ENCODE measurements at regions not wholly inside any gene's neighbourhood (a gene's known extent, or its start where the extent isn't known, plus 50 kb on each side); places are given as distances from the start of the nearest gene placed in this dataset.
A peak's percentile ranks its signal among the peaks of the same experiment; 100 is the strongest.
"Not testable (repeated sequence)": the region's sequence is repeated elsewhere in the genome, so short reads cannot be mapped to it uniquely, and the experiment has no call there.

GRCh38 chr9:90070056-90070455, 465.2 kb downstream of the GADD45G start:
- Mint-ChIP-seq H3K36me3 (ENCODE audit: unreplicated experiment) (no peaks in the 10 kb centered on the region), H3K4me1 (ENCODE audit: unreplicated experiment) (no peaks in the 10 kb centered on the region), H3K27me3 (ENCODE audit: unreplicated experiment) (peaks cover 13% of the 10 kb centered on the region), H3K4me3 (ENCODE audit: unreplicated experiment) (no peak overlapping the region), H3K9me3 (ENCODE audit: unreplicated experiment) (no peaks in the 10 kb centered on the region), H3K27ac (ENCODE audit: unreplicated experiment) (no peak overlapping the region)
- no peak for TF ChIP-seq CTCF (IDR thresholded peaks at IDR 0.05)
- no peak for DNase-seq (ENCODE audit: extremely low spot score, unreplicated experiment)

GRCh38 chr9:90070469-90070868, 465.7 kb downstream of the GADD45G start:
- no peak for TF ChIP-seq CTCF (IDR thresholded peaks at IDR 0.05)
- Mint-ChIP-seq H3K9me3 (ENCODE audit: unreplicated experiment) (no peaks in the 10 kb centered on the region), H3K36me3 (ENCODE audit: unreplicated experiment) (no peaks in the 10 kb centered on the region), H3K4me3 (ENCODE audit: unreplicated experiment) (no peak overlapping the region), H3K4me1 (ENCODE audit: unreplicated experiment) (no peaks in the 10 kb centered on the region), H3K27ac (ENCODE audit: unreplicated experiment) (no peak overlapping the region), H3K27me3 (ENCODE audit: unreplicated experiment) (peaks cover 14% of the 10 kb centered on the region)
- DNase-seq (ENCODE audit: extremely low spot score, unreplicated experiment): no peak

- DNase-seq (ENCODE audit: extremely low spot score, unreplicated experiment): no peak
- no peaks in the 10 kb centered on the region for H3K9me3 Mint-ChIP-seq (ENCODE audit: unreplicated experiment)
- peaks cover 20% of the 10 kb centered on the region for H3K27me3 Mint-ChIP-seq (ENCODE audit: unreplicated experiment)
- no peak for TF ChIP-seq CTCF (IDR thresholded peaks at IDR 0.05)
- H3K4me1 Mint-ChIP-seq (ENCODE audit: unreplicated experiment): no peaks in the 10 kb centered on the region
- H3K36me3 Mint-ChIP-seq (ENCODE audit: unreplicated experiment): no peaks in the 10 kb centered on the region
- no peak overlapping the region for H3K27ac Mint-ChIP-seq (ENCODE audit: unreplicated experiment)
- no peak overlapping the region for H3K4me3 Mint-ChIP-seq (ENCODE audit: unreplicated experiment)
Observed at GRCh38 chr9:90070931-90071660, 466.3 kb downstream of the GADD45G start.

GRCh38 chr9:90073186-90073945, 468.6 kb downstream of the GADD45G start:
- peaks cover 26% of the 10 kb centered on the region for H3K27me3 Mint-ChIP-seq (ENCODE audit: unreplicated experiment)
- no peaks in the 10 kb centered on the region for H3K36me3 Mint-ChIP-seq (ENCODE audit: unreplicated experiment)
- no peaks in the 10 kb centered on the region for H3K9me3 Mint-ChIP-seq (ENCODE audit: unreplicated experiment)
- no peak overlapping the region for H3K4me3 Mint-ChIP-seq (ENCODE audit: unreplicated experiment)
- no peak overlapping the region for H3K27ac Mint-ChIP-seq (ENCODE audit: unreplicated experiment)
- H3K4me1 Mint-ChIP-seq (ENCODE audit: unreplicated experiment): no peaks in the 10 kb centered on the region
- TF ChIP-seq CTCF (IDR thresholded peaks at IDR 0.05): no peak
- DNase-seq (ENCODE audit: extremely low spot score, unreplicated experiment): peak; percentile 19

GRCh38 chr9:90074316-90074962, 469.6 kb downstream of the GADD45G start:
- Mint-ChIP-seq H3K27ac (ENCODE audit: unreplicated experiment) (no peak overlapping the region), H3K4me3 (ENCODE audit: unreplicated experiment) (no peak overlapping the region), H3K4me1 (ENCODE audit: unreplicated experiment) (no peaks in the 10 kb centered on the region), H3K36me3 (ENCODE audit: unreplicated experiment) (no peaks in the 10 kb centered on the region), H3K9me3 (ENCODE audit: unreplicated experiment) (no peaks in the 10 kb centered on the region), H3K27me3 (ENCODE audit: unreplicated experiment) (peaks cover 23% of the 10 kb centered on the region)
- peak; percentile 13 for DNase-seq (ENCODE audit: extremely low spot score, unreplicated experiment)
- no peak for TF ChIP-seq CTCF (IDR thresholded peaks at IDR 0.05)

- peaks cover 23% of the 10 kb centered on the region for H3K27me3 Mint-ChIP-seq (ENCODE audit: unreplicated experiment)
- not testable (repeated sequence) for DNase-seq (ENCODE audit: extremely low spot score, unreplicated experiment)
Observed at GRCh38 chr9:90077598-90077997, 472.8 kb downstream of the GADD45G start.

More at GRCh38 chr9:90077598-90077997, 472.8 kb downstream of the GADD45G start:
- H3K9me3 Mint-ChIP-seq (ENCODE audit: unreplicated experiment); H3K4me1 Mint-ChIP-seq (ENCODE audit: unreplicated experiment); H3K27ac Mint-ChIP-seq (ENCODE audit: unreplicated experiment); H3K36me3 Mint-ChIP-seq (ENCODE audit: unreplicated experiment); H3K4me3 Mint-ChIP-seq (ENCODE audit: unreplicated experiment): not testable (repeated sequence)
